A549 (cell line): ENCODE measurements at regions not wholly inside any gene's neighbourhood (a gene's known extent, or its start where the extent isn't known, plus 50 kb on each side); places are given as distances from the start of the nearest gene placed in this dataset.

Source experiments
- ATAC-seq, 2 experiments: fragments of 200-7000 bp in 1 of 2; fragments of >200 bp in 1 of 2; cut with Nextera tagmentation in 1 of 2; cut with Tn5 transposase in 1 of 2; 3 replicates each; pipeline versions ENCODE4 v1.8.0 to v1.9.1; 2018 to 2020; ENCODE audit warnings: mild to moderate bottlenecking in 1 of 2, moderate library complexity in 1 of 2
- CTCF ChIA-PET: fragments of 300-600 bp; sonication (Branson Sonifier 250); formaldehyde crosslinking; extraction: SDS; loops from one replicate; lab custom pipeline; 2021; ENCODE audit warnings: antibody characterized with exemption, inconsistent platforms; lab: Yijun Ruan, JAX
- POLR2A ChIA-PET: fragments of 350-600 bp; formaldehyde crosslinking; extraction: SDS; loops from one replicate; lab custom pipeline; 2021; ENCODE audit warnings: antibody characterized with exemption, inconsistent platforms; lab: Yijun Ruan, JAX
- DNase-seq, 2 experiments: peaks; one replicate each; pipeline versions ENCODE4 v3.0.0 to v3.0.0-alpha.2; 2011 to 2016; ENCODE audit warnings: low read depth in 1 of 2, low spot score in 1 of 2
- FAIRE-seq: peaks from 2 replicates; lab custom pipeline; 2011; peaks lifted over from hg19 to GRCh38; lab: Jason Lieb, UNC
- H3K27ac ChIP-seq, 2 experiments: fragments of >200 bp; sonication (Bioruptor Twin); formaldehyde crosslinking; 3 replicates each; pipeline ENCODE4 v1.5.1; 2016 to 2017
- H3K4me1 ChIP-seq: fragments of >200 bp; sonication (Bioruptor Twin); formaldehyde crosslinking; 3 replicates; pipeline ENCODE4 v1.6.1; 2016
- H3K4me2 ChIP-seq: fragments of >200 bp; sonication (Bioruptor Twin); formaldehyde crosslinking; 3 replicates; pipeline ENCODE4 v1.6.1; 2016
- H3K4me3 ChIP-seq: fragments of >200 bp; sonication (Bioruptor Twin); formaldehyde crosslinking; 3 replicates; pipeline ENCODE4 v1.5.1; 2016
- H3K9me3 ChIP-seq: fragments of >200 bp; sonication (Bioruptor Twin); formaldehyde crosslinking; 3 replicates; pipeline ENCODE4 v1.6.1; 2016
- CBX8 ChIP-seq: fragments of 200-600 bp; sonication (generic); IDR thresholded peaks from 2 replicates; pipeline ENCODE4 v1.6.1; 2016
- CHD2 ChIP-seq: fragments of 150-350 bp; IDR thresholded peaks from 2 replicates; pipeline ENCODE4 v1.6.1; 2014; ENCODE audit warnings: low read length; ENCODE audit not compliant: partially characterized antibody
- E2F6 ChIP-seq: IDR thresholded peaks from 2 replicates; pipeline ENCODE4 v1.6.1; 2012; ENCODE audit warnings: low read depth, borderline replicate concordance
- ELK1 ChIP-seq: fragments of 150-350 bp; IDR thresholded peaks from 2 replicates; pipeline ENCODE4 v1.6.1; 2014; ENCODE audit warnings: low read depth, mild to moderate bottlenecking, low read length
- FOSB ChIP-seq: fragments of 250-450 bp; sonication (Bioruptor Pico); IDR thresholded peaks from 2 replicates; pipeline ENCODE4 v1.5.0; 2020; ENCODE audit warnings: mild to moderate bottlenecking, moderate library complexity
- FOSL2 ChIP-seq, 2 experiments: fragments of 450-650 bp in 1 of 2; fragments of >200 bp in 1 of 2; sonication (Bioruptor Twin) in 1 of 2; formaldehyde crosslinking; IDR thresholded peaks; 2 replicates each; pipeline versions ENCODE4 v1.5.0 to v1.6.1; 2016 to 2020; ENCODE audit warnings: mild to moderate bottlenecking in 1 of 2, moderate library complexity in 1 of 2
- HOXA7 ChIP-seq: fragments of 250-450 bp; sonication (Bioruptor Pico); IDR thresholded peaks from 2 replicates; pipeline ENCODE4 v1.5.0; 2020; ENCODE audit warnings: mild to moderate bottlenecking, moderate library complexity
- HOXB13 ChIP-seq: fragments of 250-450 bp; sonication (Bioruptor Pico); IDR thresholded peaks from 2 replicates; pipeline ENCODE4 v1.5.0; 2020; ENCODE audit warnings: low read depth, mild to moderate bottlenecking, moderate library complexity
- JUN ChIP-seq, 2 experiments: fragments of >200 bp; sonication (Bioruptor Twin); formaldehyde crosslinking; IDR thresholded peaks; 2 replicates in 1 of 2; 3 replicates in 1 of 2; pipeline ENCODE4 v1.6.1; 2016 to 2017
- JUNB ChIP-seq: fragments of >200 bp; sonication (Bioruptor Twin); formaldehyde crosslinking; IDR thresholded peaks from 2 replicates; pipeline ENCODE4 v1.6.1; 2016
- KDM1A ChIP-seq: fragments of 200-600 bp; sonication (generic); IDR thresholded peaks from 2 replicates; pipeline ENCODE4 v1.6.1; 2016; ENCODE audit warnings: low read depth, mild to moderate bottlenecking
- MAFK ChIP-seq: fragments of 450-650 bp; IDR thresholded peaks from 2 replicates; pipeline ENCODE4 v1.6.1; 2014; ENCODE audit not compliant: partially characterized antibody
- MAZ ChIP-seq: fragments of 150-350 bp; IDR thresholded peaks from 2 replicates; pipeline ENCODE4 v1.6.1; 2014; ENCODE audit warnings: antibody characterized with exemption, low read depth, low read length, borderline replicate concordance
- NFE2L2 ChIP-seq: fragments of 150-350 bp; conservative IDR thresholded peaks from 2 replicates; pipeline ENCODE4 v1.6.1; 2014; ENCODE audit warnings: low read length
- NR3C1 ChIP-seq: fragments of >200 bp; sonication (Bioruptor Twin); formaldehyde crosslinking; IDR thresholded peaks from 3 replicates; pipeline ENCODE4 v1.6.1; 2017
- POLR2AphosphoS2 ChIP-seq: conservative IDR thresholded peaks from 2 replicates; pipeline ENCODE4 v1.6.1; 2012; ENCODE audit warnings: low read length, improper control_type of control experiment, inconsistent platforms
- RCOR1 ChIP-seq: fragments of 150-350 bp; IDR thresholded peaks from 2 replicates; pipeline ENCODE4 v1.6.1; 2014; ENCODE audit warnings: antibody characterized with exemption, low read length, low read depth
- RFX5 ChIP-seq: fragments of 450-650 bp; IDR thresholded peaks from 2 replicates; pipeline ENCODE4 v1.7.1; 2014; ENCODE audit warnings: antibody characterized with exemption, mild to moderate bottlenecking, moderate library complexity
- RNF2 ChIP-seq: fragments of 200-600 bp; sonication (generic); IDR thresholded peaks from 2 replicates; pipeline ENCODE4 v1.6.1; 2016; ENCODE audit warnings: low read depth, mild to moderate bottlenecking, antibody characterized with exemption, moderate library complexity, borderline replicate concordance
- TFCP2L1 ChIP-seq: fragments of 250-450 bp; sonication (Bioruptor Pico); IDR thresholded peaks from 2 replicates; pipeline ENCODE4 v1.5.0; 2021; ENCODE audit warnings: mild to moderate bottlenecking
- ZFP36 ChIP-seq: fragments of 450-650 bp; IDR thresholded peaks from 2 replicates; pipeline ENCODE4 v1.6.1; 2014; ENCODE audit warnings: borderline replicate concordance; ENCODE audit not compliant: partially characterized antibody
- WGBS: methylation state at CpG from one replicate; pipeline ENCODE4 v1.1.6; 2017; ENCODE audit errors: missing lambda C conversion rate; 5-methylcytosine and 5-hydroxymethylcytosine counted together
- TF ChIP-seq, protein P1 (sequence below): fragments of >200 bp; sonication (Bioruptor Twin); formaldehyde crosslinking; IDR thresholded peaks from 3 replicates; pipeline ENCODE4 v1.5.1; 2016

DNA sequence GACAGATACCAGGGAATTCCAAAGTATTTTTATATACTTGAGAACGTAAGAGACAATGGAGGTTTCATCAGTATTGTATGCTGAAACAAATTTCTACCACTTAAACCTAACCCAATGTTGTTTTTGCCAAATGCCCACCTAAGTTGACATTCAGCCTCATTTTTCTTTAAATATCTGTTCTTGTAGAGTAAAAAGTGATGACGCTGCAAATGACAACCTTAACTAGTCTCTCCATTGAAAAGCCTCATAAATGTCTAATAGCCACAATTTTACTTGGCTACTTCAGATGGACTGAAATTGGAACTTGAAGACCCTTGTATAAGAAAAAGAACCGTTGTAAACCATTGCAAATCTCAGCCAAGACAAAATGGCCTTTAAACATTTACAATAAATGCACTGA lies 176.9 kb downstream of the CRPPA start:
- no peak overlapping the region for H3K27ac ChIP-seq
- 29% methylated on average over 3 of the region's 3 CpGs for WGBS
- CTCF ChIA-PET = no interaction called here
- H3K4me3 ChIP-seq = no peak overlapping the region
- FAIRE-seq (no peak), DNase-seq (no peak), ATAC-seq (no peak)
- no peak overlapping the region for H3K4me2 ChIP-seq
- POLR2A ChIA-PET = no interaction called here
- H3K9me3 ChIP-seq = no peaks in the 10 kb centered on the region
- TF ChIP-seq NR3C1 = no peak
- TF ChIP-seq HOXB13 = no peak
- TF ChIP-seq KDM1A = no peak
- TF ChIP-seq MAFK = peak; percentile 82
- no peaks in the 10 kb centered on the region for H3K4me1 ChIP-seq

GRCh38 chr7:16242920-16243319 lies 178.4 kb downstream of the CRPPA start:
- TF ChIP-seq E2F6 = no peak
- no peak for TF ChIP-seq RCOR1
- no peak for TF ChIP-seq JUNB
- no peak for TF ChIP-seq CBX8
- TF ChIP-seq MAZ = no peak
- TF ChIP-seq, protein P1, sequence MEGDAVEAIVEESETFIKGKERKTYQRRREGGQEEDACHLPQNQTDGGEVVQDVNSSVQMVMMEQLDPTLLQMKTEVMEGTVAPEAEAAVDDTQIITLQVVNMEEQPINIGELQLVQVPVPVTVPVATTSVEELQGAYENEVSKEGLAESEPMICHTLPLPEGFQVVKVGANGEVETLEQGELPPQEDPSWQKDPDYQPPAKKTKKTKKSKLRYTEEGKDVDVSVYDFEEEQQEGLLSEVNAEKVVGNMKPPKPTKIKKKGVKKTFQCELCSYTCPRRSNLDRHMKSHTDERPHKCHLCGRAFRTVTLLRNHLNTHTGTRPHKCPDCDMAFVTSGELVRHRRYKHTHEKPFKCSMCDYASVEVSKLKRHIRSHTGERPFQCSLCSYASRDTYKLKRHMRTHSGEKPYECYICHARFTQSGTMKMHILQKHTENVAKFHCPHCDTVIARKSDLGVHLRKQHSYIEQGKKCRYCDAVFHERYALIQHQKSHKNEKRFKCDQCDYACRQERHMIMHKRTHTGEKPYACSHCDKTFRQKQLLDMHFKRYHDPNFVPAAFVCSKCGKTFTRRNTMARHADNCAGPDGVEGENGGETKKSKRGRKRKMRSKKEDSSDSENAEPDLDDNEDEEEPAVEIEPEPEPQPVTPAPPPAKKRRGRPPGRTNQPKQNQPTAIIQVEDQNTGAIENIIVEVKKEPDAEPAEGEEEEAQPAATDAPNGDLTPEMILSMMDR = no peak
- TF ChIP-seq CHD2 = no peak
- TF ChIP-seq ZFP36 = no peak
- no peak for TF ChIP-seq POLR2AphosphoS2
- no peak for TF ChIP-seq FOSB
- no peak for TF ChIP-seq RFX5
- no peak for TF ChIP-seq HOXB13
- TF ChIP-seq FOSL2 (IDR thresholded peaks at IDR 0.05) = no peak
- TF ChIP-seq FOSL2 (CRISPR knock-in tag; IDR thresholded peaks at IDR 0.05) = no peak
- no peak for TF ChIP-seq MAFK
- no peak for TF ChIP-seq ELK1
- TF ChIP-seq RNF2 = no peak
- TF ChIP-seq JUN (IDR thresholded peaks at IDR 0.05) = no peak
- no peak for TF ChIP-seq TFCP2L1 (CRISPR knock-in tag)
- no peak for TF ChIP-seq KDM1A
- no peak for TF ChIP-seq HOXA7
- Histone ChIP-seq H3K4me2 (no peak overlapping the region), H3K27ac (no peak overlapping the region), H3K4me3 (no peak overlapping the region), H3K9me3 (no peaks in the 10 kb centered on the region), H3K4me1 (no peaks in the 10 kb centered on the region)
- POLR2A ChIA-PET = no interaction called here
- no peak for ATAC-seq
- 30% methylated on average over 4 of the region's 4 CpGs for WGBS
- DNase-seq = no peak
- FAIRE-seq = peak; percentile 46
- CTCF ChIA-PET = no interaction called here

DNA sequence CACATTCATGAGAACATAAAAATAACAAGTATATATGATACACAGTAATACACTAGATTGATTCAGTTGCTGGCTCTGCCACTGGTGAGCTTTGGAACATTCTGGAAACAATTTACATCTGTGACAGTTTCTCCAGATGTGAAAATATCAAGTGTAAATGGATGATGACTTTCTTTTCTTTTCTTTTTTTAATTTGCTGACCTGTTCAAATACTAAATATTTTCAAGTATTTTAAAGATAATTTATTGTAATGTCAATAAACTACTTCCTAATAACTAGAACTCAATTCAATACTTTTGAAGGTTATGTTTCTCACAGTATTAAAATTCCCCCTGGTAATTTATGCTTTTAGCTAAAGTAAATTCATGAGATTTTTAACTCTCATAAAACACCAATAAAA lies 180.3 kb downstream of the CRPPA start:
- DNase-seq = no peak
- peak; percentile 23 for FAIRE-seq
- H3K27ac ChIP-seq = no peak overlapping the region
- H3K4me1 ChIP-seq = no peaks in the 10 kb centered on the region
- no peaks in the 10 kb centered on the region for H3K9me3 ChIP-seq
- TF ChIP-seq MAFK (peak; percentile 49), NFE2L2 (no peak)
- POLR2A ChIA-PET = no interaction called here
- H3K4me2 ChIP-seq = no peak overlapping the region
- CTCF ChIA-PET = no interaction called here
- no peak overlapping the region for H3K4me3 ChIP-seq
- no peak for ATAC-seq
